ENCODE measurements at regions not wholly inside any gene's neighbourhood (a gene's known extent, or its start where the extent isn't known, plus 50 kb on each side); places are given as distances from the start of the nearest gene placed in this dataset.

GRCh38 chr5:74454263-74455030 is 186.1 kb downstream of the ENC1 start:
- H3K9me3 ChIP-seq (replicated peaks; ENCODE audit: control insufficient read depth, insufficient read depth, low read length), result no peaks in the 10 kb centered on the region
- no peaks in the 10 kb centered on the region for H4K20me1 ChIP-seq (replicated peaks; ENCODE audit: control insufficient read depth, extremely low read depth, insufficient read depth, low read length)
- ChIA-PET POLR2A (interaction anchor here (0.7 kb wide), 1 partner anchor 119 kb away, joined by 3 read pairs; no protein-coding TSS in a partner anchor), CTCF (no interaction called here)
- no peaks in the 10 kb centered on the region for H3K27me3 ChIP-seq (ENCODE audit: control insufficient read depth in 2 of 2, insufficient read depth in 2 of 2, low read length in 2 of 2)
- H3K9ac ChIP-seq (replicated peaks; ENCODE audit: extremely low read depth, insufficient read depth, low read length), result no peak overlapping the region
- FAIRE-seq (no peak), DNase-seq (ENCODE audit: low read depth, low spot score) (peak; percentile 39)
- no peak overlapping the region for H3K27ac ChIP-seq (ENCODE audit: insufficient read depth, low read depth, low read length)
- no peak overlapping the region for H3K4me3 ChIP-seq (replicated peaks in 1 of 3; ENCODE audit: insufficient read depth in 1 of 3, low read depth in 1 of 3, low read length in 3 of 3)
- no peak for TF ChIP-seq EZH2 (IDR thresholded peaks at IDR 0.05; ENCODE audit: borderline replicate concordance, low read depth, low read length, severe bottlenecking)
- TF ChIP-seq MAX (IDR thresholded peaks at IDR 0.05; ENCODE audit: insufficient read depth, insufficient read length), result no peak
- TF ChIP-seq GATA2 (IDR thresholded peaks at IDR 0.05; ENCODE audit: insufficient read depth, insufficient read length, low read depth, low read length), result no peak
- TF ChIP-seq FOS (IDR thresholded peaks at IDR 0.05; ENCODE audit: borderline replicate concordance, insufficient read depth, low read length), result no peak
- no peak for TF ChIP-seq CTCF (IDR thresholded peaks at IDR 0.05; ENCODE audit: extremely low read depth in 1 of 2, insufficient read depth in 1 of 2, low read depth in 1 of 2, low read length in 2 of 2)
- TF ChIP-seq POLR2A (IDR thresholded peaks at IDR 0.05; ENCODE audit: low read depth, low read length), result no peak
- TF ChIP-seq MYC (IDR thresholded peaks at IDR 0.05; ENCODE audit: low read depth, low read length), result no peak
- no peak for TF ChIP-seq JUN (IDR thresholded peaks at IDR 0.05; ENCODE audit: borderline replicate concordance, insufficient read depth, insufficient read length, low read depth)
- no peak for TF ChIP-seq POLR2AphosphoS5 (IDR thresholded peaks at IDR 0.05; ENCODE audit: insufficient read depth, low read depth, low read length)
- intact Hi-C loops (cut with micrococcal nuclease) (no loop called here), dilution Hi-C loops (cut with MboI; ENCODE audit: extremely low pct_ligation_motif_present, low sequenced_read_pairs) (no loop called here)
- no TSS peak for BruUV-seq (replicated peaks)
- no peak overlapping the region for H2AFZ ChIP-seq (ENCODE audit: low read depth, low read length)
- no peak overlapping the region for H3K4me2 ChIP-seq (ENCODE audit: insufficient read depth, low read length)
- no peaks in the 10 kb centered on the region for H3K9me1 ChIP-seq (replicated peaks; ENCODE audit: control insufficient read depth, extremely low read depth, insufficient read depth, low read length)
- H3K79me2 ChIP-seq (ENCODE audit: control insufficient read depth, insufficient read depth, low read length), result no peaks in the 10 kb centered on the region
- H3K36me3 ChIP-seq (ENCODE audit: control insufficient read depth in 2 of 2, extremely low read depth in 1 of 2, insufficient read depth in 2 of 2, low read length in 2 of 2), result no peaks in the 10 kb centered on the region
- H3K4me1 ChIP-seq (ENCODE audit: control insufficient read depth, extremely low read depth, insufficient read depth, low read length), result no peaks in the 10 kb centered on the region

Measured in endothelial cell of umbilical vein (primary cell).